Kidney epithelial cell (primary cell): ENCODE measurements at regions not wholly inside any gene's neighbourhood (a gene's known extent, or its start where the extent isn't known, plus 50 kb on each side); places are given as distances from the start of the nearest gene placed in this dataset.

Experiments used
- DNase-seq: peaks from one replicate; pipeline ENCODE4 v3.0.0-alpha.2; 2010; ENCODE audit warnings: low read depth
- H3K27me3 ChIP-seq: 2 replicates; pipeline ENCODE4 v1.6.0; 2011; ENCODE audit warnings: low read length; ENCODE audit not compliant: control insufficient read depth, insufficient read depth
- H3K36me3 ChIP-seq: 2 replicates; pipeline ENCODE4 v1.5.1; 2011; ENCODE audit warnings: low read length; ENCODE audit not compliant: control insufficient read depth, insufficient read depth
- H3K4me3 ChIP-seq: 2 replicates; pipeline ENCODE4 v1.5.1; 2011; ENCODE audit warnings: low read depth, mild to moderate bottlenecking, control low read depth, low read length
- CTCF ChIP-seq: IDR thresholded peaks from 2 replicates; pipeline ENCODE4 v1.5.1; 2011; ENCODE audit warnings: mild to moderate bottlenecking, moderate library complexity, low read length, control low read depth, inconsistent platforms; ENCODE audit not compliant: insufficient read depth, poor library complexity, severe bottlenecking

DNA sequence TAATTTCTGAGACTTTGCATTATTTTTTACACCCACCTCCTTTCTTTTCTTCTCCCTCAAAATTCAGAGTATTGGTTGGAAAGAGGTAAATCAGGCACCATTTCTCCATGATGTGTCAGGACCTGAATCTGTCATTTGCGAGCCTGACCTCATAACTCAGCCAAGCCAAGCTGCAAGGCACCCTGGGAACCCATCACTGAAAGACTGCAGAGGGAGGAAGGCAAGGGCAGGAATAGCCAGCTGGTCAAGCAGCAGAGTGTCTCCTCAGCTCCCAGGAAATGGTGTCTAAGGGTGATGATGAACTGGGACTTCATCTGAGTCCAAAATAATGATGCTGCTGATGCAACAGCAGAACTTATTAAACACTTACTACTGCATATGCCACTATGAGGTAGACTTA lies 556.6 kb downstream of the OMA1 start:
- no peak for TF ChIP-seq CTCF
- DNase-seq: no peak
- no peaks in the 10 kb centered on the region for H3K36me3 ChIP-seq
- no peak overlapping the region for H3K4me3 ChIP-seq
- no peaks in the 10 kb centered on the region for H3K27me3 ChIP-seq

DNA sequence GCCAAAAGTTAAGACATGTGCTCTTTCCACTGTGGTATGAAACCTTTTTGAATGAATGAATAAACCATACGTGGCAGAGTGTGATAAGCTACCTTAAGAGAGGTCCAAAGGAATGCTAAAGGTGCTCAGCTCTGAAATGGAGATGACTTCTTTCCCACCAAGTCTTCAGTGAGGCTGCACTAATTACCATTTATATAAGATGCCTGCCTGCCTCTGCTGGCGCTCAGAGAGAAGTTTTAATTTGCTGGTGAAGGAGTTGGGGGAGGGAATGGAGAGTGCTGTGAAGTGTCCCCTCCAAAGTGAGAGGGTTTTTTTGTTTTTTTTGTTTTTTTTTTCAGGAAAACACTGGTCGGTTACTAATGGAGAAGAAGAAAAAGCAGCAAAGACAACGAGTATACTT lies 559.0 kb downstream of the OMA1 start:
- no peaks in the 10 kb centered on the region for H3K27me3 ChIP-seq
- no peak for TF ChIP-seq CTCF
- H3K4me3 ChIP-seq: no peak overlapping the region
- H3K36me3 ChIP-seq: no peaks in the 10 kb centered on the region
- DNase-seq: no peak

GRCh38 chr1:57986432-57986831 lies 560.1 kb downstream of the OMA1 start:
- Histone ChIP-seq H3K4me3 (no peak overlapping the region), H3K27me3 (no peaks in the 10 kb centered on the region), H3K36me3 (no peaks in the 10 kb centered on the region)
- no peak for DNase-seq
- no peak for TF ChIP-seq CTCF

GRCh38 chr1:57984277-57984676 lies 560.4 kb upstream of the DAB1 start:
- no peaks in the 10 kb centered on the region for H3K36me3 ChIP-seq
- no peak for TF ChIP-seq CTCF
- H3K27me3 ChIP-seq: no peaks in the 10 kb centered on the region
- no peak overlapping the region for H3K4me3 ChIP-seq
- DNase-seq: no peak

DNA sequence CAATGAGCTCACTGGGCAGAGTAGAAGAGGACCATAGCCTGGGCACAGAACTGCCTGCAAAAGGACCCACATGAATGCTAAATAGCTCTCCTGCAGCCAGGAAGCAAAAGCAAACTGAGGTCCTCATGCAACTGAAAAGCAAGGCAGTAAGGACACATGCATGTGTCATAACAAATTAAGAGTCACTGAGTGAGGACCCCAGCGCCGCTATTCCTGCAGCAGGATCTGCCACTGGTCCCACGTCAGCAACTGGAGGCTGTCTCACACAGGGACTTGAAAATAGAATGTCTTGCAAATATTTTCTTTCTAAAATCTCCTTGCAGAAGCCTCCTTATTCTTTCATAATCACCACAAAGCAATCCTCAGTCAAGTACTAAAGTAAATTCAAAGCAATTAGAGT lies 559.6 kb upstream of the DAB1 start:
- no peaks in the 10 kb centered on the region for H3K36me3 ChIP-seq
- TF ChIP-seq CTCF: no peak
- no peaks in the 10 kb centered on the region for H3K27me3 ChIP-seq
- no peak overlapping the region for H3K4me3 ChIP-seq
- no peak for DNase-seq

DNA sequence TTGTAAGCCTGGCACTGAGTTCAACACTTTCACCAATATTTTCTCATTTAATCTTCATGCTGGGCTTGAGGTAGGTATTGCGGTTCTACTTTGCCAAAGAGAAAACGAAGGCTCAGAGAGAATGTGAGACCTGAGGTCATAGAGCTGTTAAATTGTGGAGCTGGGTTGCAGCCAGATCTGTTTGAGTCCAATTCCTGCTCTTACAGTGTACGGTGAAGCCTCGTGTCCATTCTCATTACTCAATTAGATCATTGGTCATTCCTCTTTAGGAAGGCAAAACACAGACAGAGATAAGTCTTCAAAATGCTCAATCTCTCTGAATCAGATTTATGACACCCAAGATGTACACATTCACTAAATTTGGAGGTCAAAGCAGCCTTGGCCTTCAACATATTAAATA lies 559.0 kb upstream of the DAB1 start:
- no peaks in the 10 kb centered on the region for H3K27me3 ChIP-seq
- no peak for TF ChIP-seq CTCF
- no peak for DNase-seq
- H3K36me3 ChIP-seq: no peaks in the 10 kb centered on the region
- H3K4me3 ChIP-seq: no peak overlapping the region
